ENCODE measurements at regions not wholly inside any gene's neighbourhood (a gene's known extent, or its start where the extent isn't known, plus 50 kb on each side); places are given as distances from the start of the nearest gene placed in this dataset.
"Not testable (repeated sequence)": the region's sequence is repeated elsewhere in the genome, so short reads cannot be mapped to it uniquely, and the experiment has no call there.

- H3K4me3 Mint-ChIP-seq: no peak overlapping the region
- H3K27me3 Mint-ChIP-seq (ENCODE audit: low read depth): peaks cover 3% of the 10 kb centered on the region
- no peak for TF ChIP-seq CTCF (conservative IDR thresholded peaks at IDR 0.05)
- H3K4me1 Mint-ChIP-seq: peaks cover 19% of the 10 kb centered on the region
- H3K27ac Mint-ChIP-seq (ENCODE audit: unreplicated experiment): no peak overlapping the region
- peaks cover 2% of the 10 kb centered on the region for H3K36me3 Mint-ChIP-seq (ENCODE audit: low read depth)
- peaks cover 4% of the 10 kb centered on the region for H3K9me3 Mint-ChIP-seq
- DNase-seq (ENCODE audit: low read depth, low spot score): no peak
Measured at GRCh38 chr11:115637599-115638241, 133.5 kb upstream of the CADM1 start.

GRCh38 chr11:115636753-115637527 lies 132.7 kb upstream of the CADM1 start:
- H3K4me3 Mint-ChIP-seq: no peak overlapping the region
- peaks cover 2% of the 10 kb centered on the region for H3K36me3 Mint-ChIP-seq (ENCODE audit: low read depth)
- H3K27ac Mint-ChIP-seq (ENCODE audit: unreplicated experiment): no peak overlapping the region
- TF ChIP-seq CTCF (conservative IDR thresholded peaks at IDR 0.05): no peak
- DNase-seq (ENCODE audit: low read depth, low spot score): no peak
- H3K9me3 Mint-ChIP-seq: peaks cover 8% of the 10 kb centered on the region
- peaks cover 23% of the 10 kb centered on the region for H3K4me1 Mint-ChIP-seq
- peaks cover 3% of the 10 kb centered on the region for H3K27me3 Mint-ChIP-seq (ENCODE audit: low read depth)

GRCh38 chr11:115633977-115634376 lies 129.8 kb upstream of the CADM1 start:
- not testable (repeated sequence) for H3K36me3 Mint-ChIP-seq (ENCODE audit: low read depth); H3K27me3 Mint-ChIP-seq (ENCODE audit: low read depth); H3K9me3 Mint-ChIP-seq; DNase-seq (ENCODE audit: low read depth, low spot score); H3K4me3 Mint-ChIP-seq; H3K27ac Mint-ChIP-seq (ENCODE audit: unreplicated experiment)
- H3K4me1 Mint-ChIP-seq: peaks cover 50% of the 10 kb centered on the region

- peaks cover 7% of the 10 kb centered on the region for H3K9me3 Mint-ChIP-seq
Measured at GRCh38 chr11:115632061-115632460, 127.8 kb upstream of the CADM1 start.

GRCh38 chr11:115631609-115632008 lies 127.4 kb upstream of the CADM1 start:
- no peak overlapping the region for H3K4me3 Mint-ChIP-seq
- peaks cover 2% of the 10 kb centered on the region for H3K36me3 Mint-ChIP-seq (ENCODE audit: low read depth)
- peaks cover 7% of the 10 kb centered on the region for H3K9me3 Mint-ChIP-seq
- no peak for DNase-seq (ENCODE audit: low read depth, low spot score)
- H3K27ac Mint-ChIP-seq (ENCODE audit: unreplicated experiment): no peak overlapping the region
- TF ChIP-seq CTCF (conservative IDR thresholded peaks at IDR 0.05): no peak
- peaks cover 45% of the 10 kb centered on the region for H3K4me1 Mint-ChIP-seq
- no peaks in the 10 kb centered on the region for H3K27me3 Mint-ChIP-seq (ENCODE audit: low read depth)

More at GRCh38 chr11:115632061-115632460, 127.8 kb upstream of the CADM1 start:
- TF ChIP-seq CTCF (conservative IDR thresholded peaks at IDR 0.05): no peak
- Mint-ChIP-seq H3K27ac (ENCODE audit: unreplicated experiment) (no peak overlapping the region), H3K36me3 (ENCODE audit: low read depth) (peaks cover 2% of the 10 kb centered on the region), H3K4me3 (no peak overlapping the region), H3K4me1 (peaks cover 47% of the 10 kb centered on the region), H3K27me3 (ENCODE audit: low read depth) (no peaks in the 10 kb centered on the region)
- no peak for DNase-seq (ENCODE audit: low read depth, low spot score)

GRCh38 chr11:115630214-115630613 lies 126.0 kb upstream of the CADM1 start:
- H3K4me3 Mint-ChIP-seq: peak overlapping the region; percentile 36
- peak overlapping the region; percentile 97 for H3K27ac Mint-ChIP-seq (ENCODE audit: unreplicated experiment)
- no peak for DNase-seq (ENCODE audit: low read depth, low spot score)
- H3K27me3 Mint-ChIP-seq (ENCODE audit: low read depth): no peaks in the 10 kb centered on the region
- TF ChIP-seq CTCF (conservative IDR thresholded peaks at IDR 0.05): no peak
- peaks cover 7% of the 10 kb centered on the region for H3K9me3 Mint-ChIP-seq
- H3K36me3 Mint-ChIP-seq (ENCODE audit: low read depth): peaks cover 2% of the 10 kb centered on the region
- H3K4me1 Mint-ChIP-seq: peaks cover 51% of the 10 kb centered on the region
